GM18907 (cell line): ENCODE measurements at regions not wholly inside any gene's neighbourhood (a gene's known extent, or its start where the extent isn't known, plus 50 kb on each side); places are given as distances from the start of the nearest gene placed in this dataset.
"Not testable (repeated sequence)": the region's sequence is repeated elsewhere in the genome, so short reads cannot be mapped to it uniquely, and the experiment has no call there.

Experiments used
- ATAC-seq: cut with Tn5 transposase; IDR thresholded peaks from one replicate; pipeline ENCODE4 v1.9.1; 2021; ENCODE audit warnings: mild to moderate bottlenecking, moderate library complexity; ENCODE audit not compliant: unreplicated experiment

- ATAC-seq: no peak
Observed at GRCh38 chr3:118495206-118495605, 539.4 kb downstream of the IGSF11 start.

DNA sequence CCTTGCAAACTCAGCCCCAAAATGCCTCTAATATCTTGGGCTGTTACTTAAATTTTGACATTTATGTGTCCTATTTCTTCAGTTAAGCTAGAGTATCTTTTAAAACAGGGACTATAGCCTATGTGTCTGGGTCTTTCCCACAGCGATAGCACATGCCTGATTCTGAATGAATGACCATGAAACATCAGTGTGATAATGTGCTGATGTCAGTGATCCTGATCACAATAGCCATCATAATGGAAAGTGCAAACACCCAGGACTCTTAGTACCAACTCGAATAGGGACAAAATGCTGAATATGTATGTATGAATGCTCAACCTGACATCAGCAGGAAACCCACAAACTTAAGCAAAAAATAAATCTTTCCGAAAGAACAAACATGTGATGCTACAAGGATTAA is 537.4 kb downstream of the IGSF11 start:
- ATAC-seq: no peak

GRCh38 chr3:118501152-118501551 is 533.5 kb downstream of the IGSF11 start:
- no peak for ATAC-seq

GRCh38 chr3:118504906-118505305 is 529.7 kb downstream of the IGSF11 start:
- no peak for ATAC-seq

DNA sequence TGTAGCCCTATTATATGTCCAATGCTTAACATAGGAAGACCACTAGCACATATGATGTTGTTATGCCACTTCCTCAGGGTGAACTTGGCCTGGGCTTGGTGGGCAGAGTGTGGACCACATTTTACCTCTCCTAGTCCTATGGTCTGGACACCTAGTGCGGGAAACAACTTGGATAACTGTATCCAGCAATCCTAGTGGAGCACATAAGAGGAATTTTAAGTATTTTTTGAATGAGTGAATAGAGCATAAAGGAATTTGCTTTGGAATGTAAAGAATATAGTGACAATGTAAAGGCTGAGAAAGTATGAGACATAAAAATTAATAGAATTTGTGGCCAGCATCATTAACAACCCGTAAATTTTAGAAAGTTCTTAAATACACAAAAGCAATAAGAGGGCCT is 528.9 kb downstream of the IGSF11 start:
- no peak for ATAC-seq

DNA sequence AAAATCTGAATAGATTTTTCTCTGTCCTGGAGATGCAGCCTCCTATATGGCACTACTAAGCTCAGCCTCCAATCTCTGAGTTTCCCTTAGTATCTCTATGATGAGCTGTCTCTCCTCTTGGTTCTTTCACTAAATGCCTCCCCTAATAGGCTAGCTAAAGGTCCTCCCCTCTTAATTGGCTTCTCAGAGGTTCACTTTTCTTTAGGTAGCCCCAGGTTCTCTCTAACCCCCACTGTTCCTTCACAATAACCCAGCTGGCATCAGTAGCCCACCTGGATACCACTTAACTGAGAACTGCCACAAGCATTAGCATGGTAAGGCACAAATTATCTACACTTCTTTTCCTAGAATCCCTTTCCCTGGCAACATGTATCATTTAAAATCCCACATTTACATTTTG is 523.2 kb downstream of the IGSF11 start:
- no peak for ATAC-seq

- ATAC-seq: no peak
Observed at GRCh38 chr3:118512301-118512700, 522.3 kb downstream of the IGSF11 start.

DNA sequence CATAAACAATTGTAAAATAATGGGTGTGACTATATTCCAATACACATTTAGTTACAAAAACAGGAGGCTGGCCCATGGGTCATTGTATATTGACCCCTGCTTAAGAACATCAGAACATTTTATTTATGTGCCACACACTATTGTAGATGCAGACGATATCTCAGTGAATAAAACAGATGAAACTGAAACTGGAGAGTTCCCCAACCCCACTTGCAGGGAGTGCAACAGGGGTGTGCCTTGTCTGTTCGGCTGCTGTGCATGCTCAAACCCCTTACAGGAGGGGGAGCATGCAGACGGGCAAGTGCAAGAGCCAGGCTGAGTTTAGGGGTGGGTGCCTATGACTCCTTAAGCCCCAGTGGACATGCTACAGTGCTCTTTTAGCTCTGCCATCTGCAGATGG is 509.6 kb downstream of the IGSF11 start:
- no peak for ATAC-seq

- peak; percentile 61 for ATAC-seq
Observed at GRCh38 chr3:118526758-118527513, 507.7 kb downstream of the IGSF11 start.

DNA sequence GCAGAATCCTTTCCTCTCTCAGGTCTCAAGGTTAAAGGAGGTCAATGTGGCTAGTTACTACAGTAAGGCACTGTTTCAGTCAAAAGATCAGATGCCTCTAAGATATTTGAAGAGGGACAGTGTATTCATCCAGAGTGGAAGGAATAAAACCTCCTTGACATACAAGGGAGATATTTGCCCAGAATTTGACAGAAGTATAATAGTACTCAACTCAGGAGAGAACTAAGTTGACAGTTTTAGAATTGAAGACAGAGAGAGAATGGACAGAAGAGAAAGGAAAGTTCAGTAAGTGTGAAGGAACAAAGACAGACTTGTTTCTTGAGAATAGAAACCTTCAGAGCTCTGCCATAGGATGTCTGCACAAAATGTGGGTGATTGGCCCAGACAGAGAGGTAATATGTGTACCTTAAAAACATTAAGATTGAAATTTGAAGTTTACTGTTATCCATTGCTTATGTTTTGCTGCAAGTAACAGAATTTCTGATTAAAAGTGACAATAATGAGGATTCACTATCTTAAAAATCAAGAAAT is 507.1 kb downstream of the IGSF11 start:
- ATAC-seq: peak; percentile 28

GRCh38 chr3:118529554-118529953 is 505.1 kb downstream of the IGSF11 start:
- no peak for ATAC-seq

GRCh38 chr3:118530350-118530922 is 504.2 kb downstream of the IGSF11 start:
- ATAC-seq: no peak

- ATAC-seq: not testable (repeated sequence)
Observed at GRCh38 chr3:118530927-118531356, 503.7 kb downstream of the IGSF11 start.

- ATAC-seq: no peak
Observed at GRCh38 chr3:118531816-118532215, 502.8 kb downstream of the IGSF11 start.

GRCh38 chr3:118533676-118534075 is 501.0 kb downstream of the IGSF11 start:
- no peak for ATAC-seq

DNA sequence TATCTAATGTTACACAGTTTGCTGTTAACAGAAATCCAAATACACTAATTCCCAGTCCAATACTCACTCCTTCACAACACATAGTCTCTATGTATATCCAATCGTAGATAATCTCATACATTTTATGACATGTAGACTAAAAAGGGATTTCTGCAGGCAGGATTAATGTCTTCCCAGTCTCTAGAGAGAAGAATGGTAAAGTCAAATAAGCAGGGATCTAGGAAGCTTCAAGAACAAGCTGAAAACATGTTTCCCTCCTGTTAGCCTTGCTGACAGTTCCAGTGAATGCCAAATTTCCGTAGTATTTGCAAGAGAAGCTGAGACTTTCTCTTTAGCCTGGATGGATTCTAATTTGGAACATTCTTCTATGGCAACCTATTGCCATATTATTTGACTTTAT is 500.1 kb downstream of the IGSF11 start:
- no peak for ATAC-seq

- ATAC-seq: no peak
Observed at GRCh38 chr3:118536764-118537163, 497.9 kb downstream of the IGSF11 start.

- no peak for ATAC-seq
Observed at GRCh38 chr3:118537454-118537853, 497.2 kb downstream of the IGSF11 start.

DNA sequence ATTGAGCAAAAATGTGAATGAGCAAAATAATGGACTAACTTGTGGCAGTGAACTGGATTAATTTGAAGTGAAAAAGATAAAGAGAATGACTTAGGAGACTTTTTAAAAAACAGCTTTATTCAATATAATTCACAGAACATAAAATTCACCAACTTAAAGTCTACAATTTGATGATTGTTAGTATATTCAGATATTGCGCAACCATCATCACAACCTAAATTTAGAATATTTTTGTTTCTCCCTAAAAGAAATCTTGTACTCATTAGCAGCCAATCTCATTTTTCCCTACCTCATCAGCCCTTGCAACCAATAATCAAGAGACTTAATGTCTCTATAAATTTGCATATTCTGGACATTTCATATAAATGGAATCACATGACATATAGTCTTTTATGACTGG is 496.5 kb downstream of the IGSF11 start:
- ATAC-seq: no peak

GRCh38 chr3:118539820-118540447 is 494.7 kb downstream of the IGSF11 start:
- ATAC-seq: not testable (repeated sequence)

- not testable (repeated sequence) for ATAC-seq
Observed at GRCh38 chr3:118540448-118540821, 494.2 kb downstream of the IGSF11 start.

GRCh38 chr3:118540826-118541225 is 493.8 kb downstream of the IGSF11 start:
- no peak for ATAC-seq
